ENCODE measurements at regions not wholly inside any gene's neighbourhood (a gene's known extent, or its start where the extent isn't known, plus 50 kb on each side); places are given as distances from the start of the nearest gene placed in this dataset.
"Not testable (repeated sequence)": the region's sequence is repeated elsewhere in the genome, so short reads cannot be mapped to it uniquely, and the experiment has no call there.

DNA sequence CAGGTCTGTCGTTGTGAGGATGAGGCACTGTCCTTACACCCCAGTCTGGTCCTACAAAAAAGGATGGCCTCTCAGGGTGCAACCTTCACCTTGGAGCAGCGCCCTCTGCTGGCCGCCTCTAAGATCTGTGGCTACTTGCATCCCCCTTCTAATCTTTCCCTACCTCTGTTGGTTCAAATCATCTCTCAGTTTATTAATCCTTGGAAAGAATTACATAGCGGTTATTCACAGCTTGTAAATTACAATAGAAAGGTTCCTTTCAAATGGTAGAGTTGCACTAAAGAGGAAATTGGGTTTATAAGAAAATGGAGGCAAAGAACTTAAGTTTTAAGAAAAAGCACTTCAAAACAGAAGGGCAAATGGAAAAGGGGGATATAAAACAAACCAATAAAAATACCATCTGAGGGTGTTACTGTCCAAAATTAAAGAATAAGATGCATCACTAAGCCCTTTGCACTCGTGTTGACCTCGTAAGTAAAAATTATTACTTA lies 102.0 kb upstream of the PLEKHM1 start:
- DNase-seq = not testable (repeated sequence)

DNA sequence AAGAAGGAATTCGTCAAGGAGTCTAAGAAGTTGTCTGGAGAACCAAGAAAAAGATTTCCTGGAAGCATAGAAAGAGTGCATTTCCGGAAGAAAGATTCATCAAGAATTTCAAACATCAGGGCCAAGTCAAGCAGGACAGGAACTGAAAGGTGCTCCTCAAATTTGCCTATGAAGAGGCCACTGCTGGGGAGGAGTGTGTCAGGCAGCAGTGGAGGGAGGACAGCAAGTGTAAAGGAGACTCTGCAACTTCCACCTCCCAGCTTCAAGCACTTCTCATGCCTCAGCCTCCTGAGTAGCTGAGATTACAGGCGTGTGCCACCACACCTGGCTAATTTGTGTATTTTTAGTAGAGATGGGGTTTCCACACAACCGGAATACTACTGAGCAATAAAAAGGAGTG lies 105.8 kb upstream of the PLEKHM1 start:
- DNase-seq = not testable (repeated sequence)

DNA sequence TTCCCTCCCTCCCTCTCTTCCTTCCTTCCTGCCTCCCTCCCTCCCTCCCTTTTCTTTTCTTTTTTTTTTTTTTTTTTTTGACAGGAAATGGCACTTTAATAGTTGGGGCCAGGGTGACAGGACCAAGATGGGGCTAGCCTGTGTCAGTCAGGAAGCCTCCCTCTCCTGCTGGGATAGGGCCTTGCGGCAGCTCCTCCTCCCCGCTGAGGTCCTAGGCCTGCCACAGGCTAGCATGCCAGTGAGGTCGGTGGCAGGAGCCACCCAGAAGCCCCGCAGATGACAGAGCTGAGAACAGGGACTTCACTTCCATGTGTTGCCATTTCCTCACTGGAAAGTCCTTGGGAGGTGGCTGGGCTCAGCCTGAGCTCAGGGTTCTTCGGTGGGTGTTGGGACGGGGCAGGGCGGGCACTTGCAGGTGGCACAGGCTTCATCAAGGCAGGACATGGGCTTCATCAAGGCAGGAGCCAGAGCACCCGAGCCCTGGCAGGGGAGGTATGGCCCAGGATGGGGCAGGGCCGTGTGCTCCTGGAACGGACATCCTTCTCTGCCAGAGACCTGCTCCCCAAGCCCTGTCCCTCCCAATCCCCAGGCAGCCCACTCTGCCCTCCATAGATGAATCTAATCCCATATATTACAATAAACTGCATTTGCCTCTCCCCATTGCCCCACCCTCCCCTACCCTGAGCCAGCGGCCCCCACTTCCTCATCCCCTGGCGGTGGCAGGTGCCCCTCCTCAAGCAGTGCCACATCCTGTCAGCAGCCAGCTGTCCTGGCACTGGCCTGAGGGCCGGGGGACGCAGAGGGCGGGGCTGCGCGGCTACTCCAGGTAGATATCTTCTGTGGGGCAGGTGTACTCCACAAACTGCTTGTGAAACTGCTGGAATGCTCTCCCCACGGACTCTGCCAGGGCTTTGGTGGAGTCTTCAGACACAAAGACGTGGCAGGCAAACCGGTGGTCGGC lies 109.8 kb upstream of the PLEKHM1 start:
- not testable (repeated sequence) for DNase-seq

GRCh38 chr17:45601013-45601412 lies 110.5 kb upstream of the PLEKHM1 start:
- not testable (repeated sequence) for DNase-seq

GRCh38 chr17:45601605-45602539 lies 111.4 kb upstream of the PLEKHM1 start:
- DNase-seq = not testable (repeated sequence)

- DNase-seq = not testable (repeated sequence)
Measured at GRCh38 chr17:45605751-45606150, 115.2 kb upstream of the PLEKHM1 start.

GRCh38 chr17:45619984-45620405 lies 129.5 kb upstream of the PLEKHM1 start:
- DNase-seq = not testable (repeated sequence)

GRCh38 chr17:45620468-45620867 lies 129.9 kb upstream of the PLEKHM1 start:
- not testable (repeated sequence) for DNase-seq

DNA sequence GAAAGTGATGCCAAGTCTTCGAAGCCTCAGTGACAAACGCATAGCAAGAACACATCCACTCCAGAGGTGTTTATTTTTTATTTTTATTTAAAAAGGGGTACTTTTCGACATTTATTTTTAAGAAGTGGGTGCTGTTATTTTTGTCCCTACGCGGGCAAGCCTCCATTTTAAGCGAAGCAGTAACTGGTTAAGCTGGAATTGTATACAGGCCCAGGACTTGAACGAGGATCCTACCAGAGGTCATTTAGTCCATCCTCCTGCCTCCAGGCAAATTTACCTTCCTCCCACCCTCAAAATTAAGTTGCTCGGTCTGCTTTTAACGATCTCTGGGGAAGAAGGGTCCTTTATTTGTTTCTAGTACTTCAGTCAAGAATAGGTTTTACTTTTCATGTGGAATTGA lies 130.6 kb upstream of the PLEKHM1 start:
- DNase-seq = not testable (repeated sequence)

DNA sequence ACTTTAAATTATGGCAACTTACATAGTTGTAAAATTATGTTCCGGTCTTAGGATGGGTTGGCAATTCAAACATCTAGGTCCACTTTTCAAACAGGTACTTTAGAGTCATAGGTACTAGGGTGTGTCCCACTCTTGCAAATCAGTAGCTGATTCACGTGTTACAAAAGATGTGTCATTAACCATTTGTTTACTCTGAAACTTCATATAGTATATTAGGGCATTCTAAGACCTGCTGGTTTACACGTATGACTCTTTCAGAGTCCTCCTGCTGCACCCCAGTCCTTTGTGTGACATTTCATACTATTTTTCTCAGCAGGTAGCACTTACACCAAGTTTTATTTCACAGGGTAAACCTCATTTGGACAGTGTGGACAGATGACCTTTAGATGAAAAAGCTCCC lies 131.8 kb upstream of the PLEKHM1 start:
- DNase-seq = not testable (repeated sequence)

GRCh38 chr17:45628019-45628418 lies 137.5 kb upstream of the PLEKHM1 start:
- DNase-seq = no peak

GRCh38 chr17:45631941-45632340 lies 141.4 kb upstream of the PLEKHM1 start:
- DNase-seq = no peak

DNA sequence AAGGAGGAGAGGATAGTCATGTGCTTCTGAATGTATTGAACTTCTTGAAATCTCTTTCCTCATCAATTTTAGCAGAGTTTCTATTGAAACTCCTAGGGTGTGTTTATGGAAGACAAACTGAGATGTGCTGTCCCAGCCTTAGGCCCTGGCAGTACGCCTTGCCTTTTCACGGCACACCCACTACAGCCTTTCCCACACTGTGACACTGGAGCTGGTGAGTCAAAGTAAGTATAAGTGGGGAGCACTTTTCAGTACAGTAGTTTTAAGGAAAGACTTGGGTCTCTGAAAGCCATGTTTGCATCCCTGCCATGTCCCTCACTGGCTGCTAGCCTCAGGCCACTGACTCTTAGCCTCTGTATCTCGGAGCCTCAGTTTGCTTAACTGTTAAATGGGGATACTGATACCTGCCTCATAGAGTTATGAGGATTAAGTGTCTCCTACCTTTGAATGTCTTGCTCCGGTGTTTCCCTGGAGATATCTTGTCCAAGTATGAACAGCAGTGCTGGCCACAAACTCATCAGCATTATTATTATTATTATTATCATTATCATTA lies 144.7 kb upstream of the CRHR1 start:
- no peak for DNase-seq

DNA sequence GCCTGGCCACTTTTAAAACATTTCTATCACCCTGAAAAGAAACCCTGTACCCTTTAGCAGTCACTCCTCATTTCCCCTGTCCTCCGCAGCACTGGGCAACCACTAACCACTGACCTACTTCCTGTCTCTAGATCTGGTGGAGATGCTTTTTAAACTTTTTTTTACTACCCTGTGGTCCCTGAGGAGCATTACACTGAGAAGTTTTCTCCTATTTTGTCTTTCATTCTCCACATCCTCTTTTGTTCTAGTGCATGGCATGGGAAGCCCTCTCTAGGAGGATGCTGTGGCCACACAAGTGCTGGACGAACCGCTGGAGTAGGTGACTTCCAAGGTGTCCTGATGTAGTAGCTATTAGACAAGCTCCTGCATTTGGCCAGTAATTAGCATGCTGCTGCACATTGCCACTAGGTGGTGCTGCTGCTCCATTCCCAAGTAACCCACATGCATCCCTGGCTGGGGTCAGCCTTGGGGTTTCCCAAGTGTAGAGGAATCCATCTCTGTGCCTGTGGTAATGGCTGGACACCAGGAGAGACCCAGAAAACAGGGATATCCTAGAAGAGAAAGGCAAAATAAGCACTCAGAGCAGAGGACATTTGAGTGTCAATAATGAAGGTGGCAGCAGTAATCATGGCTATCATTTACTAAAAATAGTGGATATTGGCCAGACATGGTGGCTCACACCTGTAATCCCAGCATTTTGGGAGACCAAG lies 143.8 kb upstream of the CRHR1 start:
- DNase-seq = no peak

GRCh38 chr17:45641541-45641940 lies 142.6 kb upstream of the CRHR1 start:
- no peak for DNase-seq

GRCh38 chr17:45643591-45643990 lies 140.5 kb upstream of the CRHR1 start:
- no peak for DNase-seq

DNA sequence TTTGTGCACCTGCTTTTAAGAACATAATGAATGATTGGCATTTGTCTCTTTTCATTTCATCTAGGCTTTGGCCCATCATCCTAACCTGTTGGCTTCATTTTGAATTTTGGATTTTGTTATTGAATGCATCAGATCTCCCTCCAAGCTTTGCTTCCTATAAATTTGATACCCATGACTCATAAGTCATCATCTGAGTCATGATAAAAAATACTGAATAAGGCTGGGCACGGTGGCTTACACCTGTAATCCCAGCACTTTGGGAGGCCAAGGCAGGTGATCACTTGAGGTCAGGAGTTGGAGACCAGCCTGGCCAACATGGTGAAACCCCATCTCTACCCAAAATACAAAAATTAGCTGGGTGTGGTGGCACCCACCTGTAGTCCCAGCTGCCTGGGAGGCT lies 139.5 kb upstream of the CRHR1 start:
- not testable (repeated sequence) for DNase-seq

- DNase-seq = no peak
Measured at GRCh38 chr17:45645330-45645729, 138.8 kb upstream of the CRHR1 start.

DNA sequence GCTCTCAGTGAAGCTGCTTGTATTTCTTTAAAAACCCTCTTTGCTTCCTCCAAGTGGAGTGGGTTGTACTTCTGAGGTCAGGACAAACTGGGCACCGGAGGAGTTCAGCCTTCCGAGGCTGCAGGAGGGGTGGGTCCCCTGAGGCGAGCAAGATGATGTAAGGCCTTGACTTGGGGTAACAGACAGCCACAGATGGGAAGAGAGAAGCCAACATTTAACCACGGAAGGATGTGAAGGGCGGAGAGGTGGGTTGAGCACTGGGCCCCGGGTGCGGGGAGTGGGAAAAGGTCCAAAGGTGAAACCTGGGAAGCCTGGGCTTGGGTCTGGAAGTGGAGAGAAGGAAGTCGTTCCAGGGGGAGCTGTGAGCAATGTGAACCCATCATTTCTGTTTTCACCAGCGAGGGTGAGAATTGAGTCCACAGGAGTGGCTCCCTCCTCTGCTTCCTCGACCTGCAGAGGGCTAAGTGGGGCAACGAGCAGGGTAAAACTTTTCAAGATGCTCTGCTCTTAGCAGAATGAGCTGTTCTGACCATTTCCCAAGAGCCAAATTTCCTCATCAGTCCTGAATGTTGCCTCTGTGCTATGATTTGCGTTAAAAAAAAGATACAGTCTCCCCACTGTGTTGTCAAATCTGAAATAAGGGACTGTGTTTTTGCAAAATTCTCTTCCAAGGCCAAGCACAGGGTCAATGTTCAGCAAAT lies 137.7 kb upstream of the CRHR1 start:
- no peak for DNase-seq

DNA sequence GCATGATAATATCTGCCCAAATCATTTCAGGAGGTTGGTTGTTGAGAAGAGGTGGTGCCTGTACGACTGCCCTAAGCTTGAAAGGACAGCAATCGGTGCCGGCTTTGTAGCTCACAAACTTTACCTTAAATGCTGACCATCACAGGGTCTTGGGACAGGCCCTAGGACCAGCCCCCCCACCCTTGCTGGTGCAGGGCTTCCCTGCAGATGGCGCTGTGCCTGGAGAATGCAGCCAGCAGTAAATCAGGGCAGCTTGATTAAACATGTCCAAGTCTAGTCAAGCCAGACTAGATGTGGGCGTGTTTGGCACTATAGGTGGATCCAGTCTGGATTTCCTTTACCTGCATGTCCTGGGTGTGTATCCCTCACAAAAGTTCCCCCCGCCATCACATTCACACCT lies 135.5 kb upstream of the CRHR1 start:
- DNase-seq = no peak

- no peak for DNase-seq
Measured at GRCh38 chr17:45649796-45650195, 134.3 kb upstream of the CRHR1 start.

GRCh38 chr17:45650561-45650960 lies 133.6 kb upstream of the CRHR1 start:
- DNase-seq = no peak

All from SHP77 treated with DMSO at 0.1 percent for 48 hours (cell line).